ENCODE measurements at regions not wholly inside any gene's neighbourhood (a gene's known extent, or its start where the extent isn't known, plus 50 kb on each side); places are given as distances from the start of the nearest gene placed in this dataset.

- H3K36me3 Mint-ChIP-seq (ENCODE audit: low read depth), result peaks cover 33% of the 10 kb centered on the region
- Histone ChIP-seq H3K27me3 (ENCODE audit: insufficient read depth) (no peaks in the 10 kb centered on the region), H4K20me1 (replicated peaks; ENCODE audit: insufficient read depth) (no peaks in the 10 kb centered on the region), H2AFZ (no peak overlapping the region), H3K27ac (ENCODE audit: low read depth) (no peak overlapping the region), H3K9me2 (ENCODE audit: insufficient read depth) (peaks cover 8% of the 10 kb centered on the region), H3K4me1 (ENCODE audit: insufficient read depth) (peaks cover 18% of the 10 kb centered on the region), H3K36me3 (ENCODE audit: insufficient read depth) (peaks cover 18% of the 10 kb centered on the region), H3K4me3 (no peak overlapping the region), H3K4me2 (no peak overlapping the region), H3K79me2 (replicated peaks; ENCODE audit: insufficient read depth) (no peaks in the 10 kb centered on the region), H3F3A (replicated peaks; ENCODE audit: low read depth) (0 out of 2 replicates have a peak, but pooled peaks cover 9% of the 10 kb centered on the region)
- peaks cover 31% of the 10 kb centered on the region for H3K9me3 Mint-ChIP-seq
- ATAC-seq (no peak), DNase-seq (ENCODE audit: low spot score) (no peak)
- peaks cover 3% of the 10 kb centered on the region for H3K27me3 Mint-ChIP-seq (ENCODE audit: insufficient read depth, low read depth, poor library complexity)
- TF ChIP-seq CTCF (conservative IDR thresholded peaks at IDR 0.05; ENCODE audit: low read depth in 2 of 2), result no peak
- TF ChIP-seq EZH2 (IDR thresholded peaks at IDR 0.05; ENCODE audit: low read depth, unreplicated experiment), result no peak
- TF ChIP-seq POLR2AphosphoS5 (IDR thresholded peaks at IDR 0.05; ENCODE audit: low read depth), result no peak
- TF ChIP-seq ZNF462 (CRISPR knock-in tag; IDR thresholded peaks at IDR 0.05), result no peak
- TF ChIP-seq REST (IDR thresholded peaks at IDR 0.05; ENCODE audit: unreplicated experiment), result no peak
- TF ChIP-seq ETS1 (IDR thresholded peaks at IDR 0.05), result no peak
- TF ChIP-seq STAT1 (IDR thresholded peaks at IDR 0.05; ENCODE audit: unreplicated experiment), result no peak
- TF ChIP-seq NANOG (IDR thresholded peaks at IDR 0.05; ENCODE audit: borderline replicate concordance), result no peak
- no peak for TF ChIP-seq JUNB (IDR thresholded peaks at IDR 0.05; ENCODE audit: unreplicated experiment)
- TF ChIP-seq CREB1 (CRISPR knock-in tag; IDR thresholded peaks at IDR 0.05; ENCODE audit: low read depth), result no peak
- no peak for TF ChIP-seq ZNF114 (CRISPR knock-in tag; IDR thresholded peaks at IDR 0.05)
- TF ChIP-seq ZNF331 (CRISPR knock-in tag; IDR thresholded peaks at IDR 0.05; ENCODE audit: low read depth), result no peak
- no peak for TF ChIP-seq EZH2phosphoT487 (IDR thresholded peaks at IDR 0.05; ENCODE audit: unreplicated experiment)
- H3K4me3 Mint-ChIP-seq, result no peak overlapping the region
- H3K27ac Mint-ChIP-seq, result no peak overlapping the region
- H3K4me1 Mint-ChIP-seq, result peaks cover 18% of the 10 kb centered on the region
These were observed 150.8 kb upstream of the SPATS2L start for GRCh38 chr2:200155652-200156051.

Measured in GM23338 (cell line).